ENCODE measurements at regions not wholly inside any gene's neighbourhood (a gene's known extent, or its start where the extent isn't known, plus 50 kb on each side); places are given as distances from the start of the nearest gene placed in this dataset.

DNA sequence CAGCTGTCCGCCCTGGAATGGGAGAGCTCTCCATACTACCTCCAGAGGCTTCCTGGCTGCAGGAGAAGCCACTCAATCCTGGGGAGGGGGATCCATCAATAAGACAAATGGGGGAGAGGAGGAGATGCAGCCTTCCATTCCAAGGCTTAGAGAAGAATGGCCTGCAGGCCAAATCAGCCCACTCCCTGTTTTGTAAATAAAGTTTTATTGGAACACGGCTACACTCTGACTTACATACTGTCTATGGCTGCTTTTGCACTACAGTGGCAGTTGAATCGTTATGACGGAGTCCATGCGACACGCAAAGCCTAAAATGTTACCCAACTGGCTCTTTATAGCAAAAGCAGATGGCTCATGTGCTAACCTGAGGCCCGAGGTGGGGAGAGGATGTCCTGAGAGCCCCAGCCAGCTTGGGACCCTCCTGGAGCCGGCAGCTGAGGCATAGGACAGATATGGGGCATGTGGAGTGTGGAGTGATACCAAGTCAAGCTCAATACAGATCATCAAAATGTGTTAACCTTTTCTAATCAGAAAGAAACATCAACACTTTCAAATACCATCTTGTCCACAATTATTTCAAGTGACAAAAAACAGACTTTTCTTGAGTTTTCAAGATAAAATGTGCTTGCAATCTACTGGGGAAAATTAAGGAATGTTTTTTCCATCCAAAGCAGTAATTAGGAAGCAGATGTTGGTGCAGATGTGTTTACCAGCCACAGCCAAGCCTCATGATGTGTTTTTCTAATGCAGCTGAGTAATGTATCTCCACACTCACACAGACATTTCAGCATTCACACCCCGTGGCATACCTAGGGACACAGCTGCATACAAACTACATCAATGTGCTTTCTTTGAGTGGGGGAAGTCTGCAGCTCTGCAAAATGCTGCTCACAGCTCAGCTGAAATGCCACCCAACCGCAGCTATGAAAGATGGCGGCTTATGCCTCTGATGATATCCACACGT, 181.6 kb downstream of the SHANK2 start:
- no peak for DNase-seq (ENCODE audit: low read depth)
- no peak for TF ChIP-seq CTCF (IDR thresholded peaks at IDR 0.05; ENCODE audit: insufficient read depth, low read depth, low read length, missing control alignments)
- no peak overlapping the region for H3K4me3 ChIP-seq (ENCODE audit: low read length)

GRCh38 chr11:71068963-71069362, 183.4 kb downstream of the SHANK2 start:
- no peak for DNase-seq (ENCODE audit: low read depth)
- no peak overlapping the region for H3K4me3 ChIP-seq (ENCODE audit: low read length)
- TF ChIP-seq CTCF (IDR thresholded peaks at IDR 0.05; ENCODE audit: insufficient read depth, low read depth, low read length, missing control alignments): no peak

DNA sequence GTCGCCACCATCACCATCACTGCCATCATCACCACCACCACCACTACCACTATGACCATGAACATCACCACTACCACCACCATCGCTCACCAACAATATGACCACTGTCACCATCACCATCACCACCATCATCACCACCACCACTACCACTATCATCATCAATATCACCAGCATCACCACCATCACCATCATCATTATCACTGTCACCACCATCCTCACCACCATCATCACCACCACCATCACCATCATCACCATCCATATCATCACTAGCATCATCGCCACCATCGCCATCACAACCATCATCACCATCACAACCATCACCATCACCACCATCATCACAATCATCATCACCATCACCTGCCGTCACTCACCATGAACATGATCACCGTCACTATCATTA, 184.6 kb downstream of the SHANK2 start:
- no peak overlapping the region for H3K4me3 ChIP-seq (ENCODE audit: low read length)
- no peak for TF ChIP-seq CTCF (IDR thresholded peaks at IDR 0.05; ENCODE audit: insufficient read depth, low read depth, low read length, missing control alignments)
- no peak for DNase-seq (ENCODE audit: low read depth)

DNA sequence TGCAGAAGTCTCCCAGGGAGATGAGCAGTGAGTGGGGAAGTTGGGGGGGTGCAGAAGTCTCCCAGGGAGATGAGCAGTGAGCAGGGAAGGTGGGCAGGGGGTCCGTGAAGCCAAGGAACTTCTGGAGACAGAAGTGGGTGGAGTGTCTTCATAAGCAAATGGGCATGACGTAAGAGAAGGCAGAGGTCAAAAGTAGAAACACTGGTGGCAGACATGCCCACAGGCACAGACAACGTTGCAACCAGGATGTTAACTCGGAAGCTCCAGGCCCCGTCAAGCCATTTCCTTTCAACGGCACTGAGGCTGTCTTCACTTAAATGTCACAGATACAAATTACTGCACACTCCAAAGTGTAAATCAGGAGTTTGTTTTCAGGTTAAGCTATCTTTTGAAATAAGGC, 186.1 kb downstream of the SHANK2 start:
- no peak for DNase-seq (ENCODE audit: low read depth)
- H3K4me3 ChIP-seq (ENCODE audit: low read length): no peak overlapping the region
- TF ChIP-seq CTCF (IDR thresholded peaks at IDR 0.05; ENCODE audit: insufficient read depth, low read depth, low read length, missing control alignments): no peak

- no peak for DNase-seq (ENCODE audit: low read depth)
- no peak overlapping the region for H3K4me3 ChIP-seq (ENCODE audit: low read length)
- no peak for TF ChIP-seq CTCF (IDR thresholded peaks at IDR 0.05; ENCODE audit: insufficient read depth, low read depth, low read length, missing control alignments)
Observed at GRCh38 chr11:71065841-71066240, 186.5 kb downstream of the SHANK2 start.

DNA sequence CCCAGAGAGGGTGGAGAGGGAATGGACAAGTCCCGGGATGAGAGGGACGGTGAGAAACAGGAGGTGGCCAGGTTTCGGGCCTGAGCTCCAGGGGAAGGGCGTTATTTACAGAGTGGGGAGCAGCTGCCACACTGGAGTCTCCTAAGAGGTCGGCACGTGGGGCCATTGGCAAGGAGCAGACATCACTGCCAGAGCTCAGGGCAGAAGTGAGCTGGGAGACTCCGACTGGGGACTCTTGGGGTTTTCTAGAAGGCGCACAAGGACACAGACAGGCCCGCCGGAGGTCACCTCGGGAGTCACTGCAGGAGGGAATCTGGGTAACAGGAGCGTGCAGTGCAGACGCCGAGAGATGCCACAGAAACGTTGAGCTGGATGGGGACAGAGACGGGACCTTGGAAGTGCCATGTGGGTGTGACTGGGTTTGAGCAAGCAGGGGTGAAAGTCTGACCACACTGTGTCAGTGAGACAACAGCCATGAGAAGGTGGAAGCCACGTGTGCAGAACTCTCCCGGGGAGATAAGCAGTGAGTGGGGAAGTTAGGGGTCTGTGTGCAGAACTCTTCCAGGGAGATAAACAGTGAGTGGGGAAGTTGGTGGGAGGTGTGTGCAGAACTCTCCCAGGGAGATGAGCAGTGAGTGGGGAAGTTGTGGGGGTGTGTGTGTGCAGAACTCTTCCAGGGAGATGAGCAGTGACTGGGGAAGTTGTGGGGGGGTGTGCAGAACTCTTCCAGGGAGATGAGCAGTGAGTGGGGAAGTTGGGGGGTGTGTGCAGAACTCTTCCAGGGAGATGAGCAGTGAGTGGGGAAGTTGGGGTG, 187.5 kb downstream of the SHANK2 start:
- TF ChIP-seq CTCF (IDR thresholded peaks at IDR 0.05; ENCODE audit: insufficient read depth, low read depth, low read length, missing control alignments): no peak
- no peak overlapping the region for H3K4me3 ChIP-seq (ENCODE audit: low read length)
- no peak for DNase-seq (ENCODE audit: low read depth)

All from epithelial cell of esophagus (primary cell).